HCT116 (cell line): ENCODE measurements at regions not wholly inside any gene's neighbourhood (a gene's known extent, or its start where the extent isn't known, plus 50 kb on each side); places are given as distances from the start of the nearest gene placed in this dataset.

Experiments used
- YY1 ChIP-seq: IDR thresholded peaks from 2 replicates; pipeline ENCODE4 v1.6.1; 2011; ENCODE audit warnings: low read length, low read depth, moderate library complexity, mild to moderate bottlenecking; ENCODE audit not compliant: insufficient replicate concordance; ENCODE audit errors: extremely low read depth
- TF ChIP-seq, protein P1 (sequence below), 3 experiments: fragments of 200-600 bp in 1 of 3; sonication (generic) in 1 of 3; IDR thresholded peaks in 2 of 3; conservative IDR thresholded peaks in 1 of 3; 2 replicates each; pipeline ENCODE4 v1.5.1; 2012 to 2017; ENCODE audit warnings: low read depth in 2 of 3, low read length in 2 of 3, antibody characterized with exemption in 1 of 3, borderline replicate concordance in 1 of 3, control low read depth in 1 of 3, mild to moderate bottlenecking in 1 of 3, mixed read lengths in 1 of 3, mixed run types in 1 of 3, moderate library complexity in 1 of 3; ENCODE audit not compliant: insufficient read depth in 1 of 3
- TF ChIP-seq, protein P2 (sequence below): IDR thresholded peaks from 2 replicates; pipeline ENCODE4 v1.6.1; 2012; ENCODE audit warnings: low read depth
- TF ChIP-seq, protein P3 (sequence below): IDR thresholded peaks from 2 replicates; pipeline ENCODE4 v1.6.1; 2011; ENCODE audit warnings: mild to moderate bottlenecking, low read length, moderate library complexity; ENCODE audit not compliant: insufficient replicate concordance; ENCODE audit errors: extremely low read depth

DNA sequence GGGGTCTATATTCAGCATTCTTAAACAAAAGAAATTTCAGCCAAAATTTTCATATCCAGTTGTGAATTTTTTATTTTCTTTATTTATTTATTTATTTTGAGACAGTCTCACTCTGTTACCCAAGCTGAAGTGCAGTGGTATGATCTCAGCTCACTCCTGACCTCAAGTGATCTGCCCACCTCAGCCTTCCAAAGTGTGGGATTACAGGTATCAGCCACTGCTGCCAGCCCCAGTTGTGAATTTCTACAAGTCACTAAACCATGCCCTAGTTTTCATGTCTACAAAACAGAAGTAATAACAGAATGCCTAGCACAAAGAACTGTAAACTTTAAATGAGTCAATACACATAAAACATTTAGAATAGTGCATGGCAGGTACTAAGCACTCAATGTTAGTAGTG lies 254.2 kb downstream of the C12orf50 start:
- TF ChIP-seq, protein P1, sequence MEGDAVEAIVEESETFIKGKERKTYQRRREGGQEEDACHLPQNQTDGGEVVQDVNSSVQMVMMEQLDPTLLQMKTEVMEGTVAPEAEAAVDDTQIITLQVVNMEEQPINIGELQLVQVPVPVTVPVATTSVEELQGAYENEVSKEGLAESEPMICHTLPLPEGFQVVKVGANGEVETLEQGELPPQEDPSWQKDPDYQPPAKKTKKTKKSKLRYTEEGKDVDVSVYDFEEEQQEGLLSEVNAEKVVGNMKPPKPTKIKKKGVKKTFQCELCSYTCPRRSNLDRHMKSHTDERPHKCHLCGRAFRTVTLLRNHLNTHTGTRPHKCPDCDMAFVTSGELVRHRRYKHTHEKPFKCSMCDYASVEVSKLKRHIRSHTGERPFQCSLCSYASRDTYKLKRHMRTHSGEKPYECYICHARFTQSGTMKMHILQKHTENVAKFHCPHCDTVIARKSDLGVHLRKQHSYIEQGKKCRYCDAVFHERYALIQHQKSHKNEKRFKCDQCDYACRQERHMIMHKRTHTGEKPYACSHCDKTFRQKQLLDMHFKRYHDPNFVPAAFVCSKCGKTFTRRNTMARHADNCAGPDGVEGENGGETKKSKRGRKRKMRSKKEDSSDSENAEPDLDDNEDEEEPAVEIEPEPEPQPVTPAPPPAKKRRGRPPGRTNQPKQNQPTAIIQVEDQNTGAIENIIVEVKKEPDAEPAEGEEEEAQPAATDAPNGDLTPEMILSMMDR (IDR thresholded peaks at IDR 0.05 in 2 of 3, conservative IDR thresholded peaks at IDR 0.05 in 1 of 3; ENCODE audit: borderline replicate concordance in 1 of 3, insufficient read depth in 1 of 3, low read depth in 2 of 3, low read length in 2 of 3), result no peak
- TF ChIP-seq, protein P2, sequence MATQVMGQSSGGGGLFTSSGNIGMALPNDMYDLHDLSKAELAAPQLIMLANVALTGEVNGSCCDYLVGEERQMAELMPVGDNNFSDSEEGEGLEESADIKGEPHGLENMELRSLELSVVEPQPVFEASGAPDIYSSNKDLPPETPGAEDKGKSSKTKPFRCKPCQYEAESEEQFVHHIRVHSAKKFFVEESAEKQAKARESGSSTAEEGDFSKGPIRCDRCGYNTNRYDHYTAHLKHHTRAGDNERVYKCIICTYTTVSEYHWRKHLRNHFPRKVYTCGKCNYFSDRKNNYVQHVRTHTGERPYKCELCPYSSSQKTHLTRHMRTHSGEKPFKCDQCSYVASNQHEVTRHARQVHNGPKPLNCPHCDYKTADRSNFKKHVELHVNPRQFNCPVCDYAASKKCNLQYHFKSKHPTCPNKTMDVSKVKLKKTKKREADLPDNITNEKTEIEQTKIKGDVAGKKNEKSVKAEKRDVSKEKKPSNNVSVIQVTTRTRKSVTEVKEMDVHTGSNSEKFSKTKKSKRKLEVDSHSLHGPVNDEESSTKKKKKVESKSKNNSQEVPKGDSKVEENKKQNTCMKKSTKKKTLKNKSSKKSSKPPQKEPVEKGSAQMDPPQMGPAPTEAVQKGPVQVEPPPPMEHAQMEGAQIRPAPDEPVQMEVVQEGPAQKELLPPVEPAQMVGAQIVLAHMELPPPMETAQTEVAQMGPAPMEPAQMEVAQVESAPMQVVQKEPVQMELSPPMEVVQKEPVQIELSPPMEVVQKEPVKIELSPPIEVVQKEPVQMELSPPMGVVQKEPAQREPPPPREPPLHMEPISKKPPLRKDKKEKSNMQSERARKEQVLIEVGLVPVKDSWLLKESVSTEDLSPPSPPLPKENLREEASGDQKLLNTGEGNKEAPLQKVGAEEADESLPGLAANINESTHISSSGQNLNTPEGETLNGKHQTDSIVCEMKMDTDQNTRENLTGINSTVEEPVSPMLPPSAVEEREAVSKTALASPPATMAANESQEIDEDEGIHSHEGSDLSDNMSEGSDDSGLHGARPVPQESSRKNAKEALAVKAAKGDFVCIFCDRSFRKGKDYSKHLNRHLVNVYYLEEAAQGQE, result no peak
- TF ChIP-seq YY1, result no peak
- TF ChIP-seq, protein P3, sequence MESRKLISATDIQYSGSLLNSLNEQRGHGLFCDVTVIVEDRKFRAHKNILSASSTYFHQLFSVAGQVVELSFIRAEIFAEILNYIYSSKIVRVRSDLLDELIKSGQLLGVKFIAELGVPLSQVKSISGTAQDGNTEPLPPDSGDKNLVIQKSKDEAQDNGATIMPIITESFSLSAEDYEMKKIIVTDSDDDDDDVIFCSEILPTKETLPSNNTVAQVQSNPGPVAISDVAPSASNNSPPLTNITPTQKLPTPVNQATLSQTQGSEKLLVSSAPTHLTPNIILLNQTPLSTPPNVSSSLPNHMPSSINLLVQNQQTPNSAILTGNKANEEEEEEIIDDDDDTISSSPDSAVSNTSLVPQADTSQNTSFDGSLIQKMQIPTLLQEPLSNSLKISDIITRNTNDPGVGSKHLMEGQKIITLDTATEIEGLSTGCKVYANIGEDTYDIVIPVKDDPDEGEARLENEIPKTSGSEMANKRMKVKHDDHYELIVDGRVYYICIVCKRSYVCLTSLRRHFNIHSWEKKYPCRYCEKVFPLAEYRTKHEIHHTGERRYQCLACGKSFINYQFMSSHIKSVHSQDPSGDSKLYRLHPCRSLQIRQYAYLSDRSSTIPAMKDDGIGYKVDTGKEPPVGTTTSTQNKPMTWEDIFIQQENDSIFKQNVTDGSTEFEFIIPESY, result no peak
